ENCODE measurements at regions not wholly inside any gene's neighbourhood (a gene's known extent, or its start where the extent isn't known, plus 50 kb on each side); places are given as distances from the start of the nearest gene placed in this dataset.

- H3K4me3 ChIP-seq (ENCODE audit: low read depth, low read length) = no peak overlapping the region
- DNase-seq (ENCODE audit: low read depth) = no peak
- TF ChIP-seq CTCF (IDR thresholded peaks at IDR 0.05; ENCODE audit: control insufficient read depth, extremely low read depth, insufficient read depth) = no peak
These were observed 562.1 kb upstream of the FANCL start for GRCh38 chr2:58803192-58803591.

GRCh38 chr2:58800881-58801280 lies 559.8 kb upstream of the FANCL start:
- DNase-seq (ENCODE audit: low read depth) = no peak
- no peak for TF ChIP-seq CTCF (IDR thresholded peaks at IDR 0.05; ENCODE audit: control insufficient read depth, extremely low read depth, insufficient read depth)
- H3K4me3 ChIP-seq (ENCODE audit: low read depth, low read length) = no peak overlapping the region

DNA sequence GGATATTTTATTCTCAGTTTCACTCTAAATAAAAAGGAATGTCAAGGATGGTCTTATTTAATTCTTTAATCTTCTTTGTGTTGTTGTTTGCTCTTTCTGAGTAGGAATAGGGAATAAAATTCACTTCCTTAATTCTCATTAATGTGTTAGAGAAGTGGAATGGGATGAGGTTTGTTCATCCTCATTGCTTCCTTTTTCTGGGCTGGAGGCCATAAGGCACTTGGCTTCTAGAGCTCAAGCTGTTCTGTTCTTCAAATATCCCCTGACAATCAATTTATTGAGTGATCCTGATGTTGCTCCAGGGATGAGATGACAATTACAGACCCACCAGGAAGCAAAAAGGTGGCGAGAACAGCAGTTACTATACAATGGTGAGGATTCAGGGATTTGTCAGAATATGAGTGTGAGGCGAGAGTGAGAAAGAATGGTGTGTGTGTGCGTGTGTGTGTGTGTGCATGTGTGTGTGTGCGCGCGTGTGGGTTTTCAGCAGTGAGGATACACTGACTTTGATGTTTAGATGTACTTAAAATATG lies 557.6 kb upstream of the FANCL start:
- DNase-seq (ENCODE audit: low read depth) = no peak
- TF ChIP-seq CTCF (IDR thresholded peaks at IDR 0.05; ENCODE audit: control insufficient read depth, extremely low read depth, insufficient read depth) = no peak
- H3K4me3 ChIP-seq (ENCODE audit: low read depth, low read length) = no peak overlapping the region

- no peak overlapping the region for H3K4me3 ChIP-seq (ENCODE audit: low read depth, low read length)
- no peak for DNase-seq (ENCODE audit: low read depth)
- no peak for TF ChIP-seq CTCF (IDR thresholded peaks at IDR 0.05; ENCODE audit: control insufficient read depth, extremely low read depth, insufficient read depth)
These were observed 555.2 kb upstream of the FANCL start for GRCh38 chr2:58796239-58796910.

- H3K4me3 ChIP-seq (ENCODE audit: low read depth, low read length) = no peak overlapping the region
- no peak for DNase-seq (ENCODE audit: low read depth)
- TF ChIP-seq CTCF (IDR thresholded peaks at IDR 0.05; ENCODE audit: control insufficient read depth, extremely low read depth, insufficient read depth) = no peak
These were observed 553.8 kb upstream of the FANCL start for GRCh38 chr2:58794916-58795315.

DNA sequence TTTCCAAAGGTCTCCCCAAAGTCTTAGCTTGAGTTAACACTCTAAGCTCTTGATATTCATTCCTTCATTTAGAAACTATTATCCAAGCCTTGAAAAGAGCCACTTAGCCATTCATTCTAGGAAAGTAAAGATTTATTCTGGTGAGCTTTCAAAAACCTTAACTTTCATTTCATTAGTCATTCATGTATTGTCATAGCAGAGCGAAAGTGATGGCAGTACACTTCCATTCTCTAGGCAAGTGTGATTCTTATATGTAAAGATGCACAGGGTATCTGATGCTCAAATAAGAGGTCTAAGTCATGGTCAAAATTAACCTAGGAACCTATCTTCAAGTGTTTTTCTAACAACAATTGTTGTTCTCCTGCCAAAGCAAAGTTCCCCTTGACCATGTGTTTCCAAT lies 553.0 kb upstream of the FANCL start:
- no peak for DNase-seq (ENCODE audit: low read depth)
- TF ChIP-seq CTCF (IDR thresholded peaks at IDR 0.05; ENCODE audit: control insufficient read depth, extremely low read depth, insufficient read depth) = no peak
- H3K4me3 ChIP-seq (ENCODE audit: low read depth, low read length) = no peak overlapping the region

- H3K4me3 ChIP-seq (ENCODE audit: low read depth, low read length) = no peak overlapping the region
- TF ChIP-seq CTCF (IDR thresholded peaks at IDR 0.05; ENCODE audit: control insufficient read depth, extremely low read depth, insufficient read depth) = no peak
- no peak for DNase-seq (ENCODE audit: low read depth)
These were observed 547.3 kb upstream of the FANCL start for GRCh38 chr2:58788402-58788801.
